Gastrocnemius medialis (tissue), 4 donors: ENCODE measurements at regions not wholly inside any gene's neighbourhood (a gene's known extent, or its start where the extent isn't known, plus 50 kb on each side); places are given as distances from the start of the nearest gene placed in this dataset.

Experiments
- ATAC-seq, 2 donors: fragments of 150-250 bp; one replicate each; pipeline ENCODE4 v1.9.1; 2016
- DNase-seq, 2 donors: peaks; one replicate each; pipeline ENCODE4 v3.0.0-alpha.2; 2019
- H3K27ac ChIP-seq, 4 donors: fragments of 200-600 bp; sonication (generic); 1 replicate in 1 of 4; 2 replicates in 3 of 4; pipeline ENCODE4 v1.5.1; 2016 to 2018; ENCODE audit warnings: mild to moderate bottlenecking in 2 of 4, moderate library complexity in 1 of 4
- H3K27me3 ChIP-seq, 3 donors: fragments of 200-600 bp; sonication (generic) in 2 of 3; 1 replicate in 1 of 3; 2 replicates in 2 of 3; pipeline versions ENCODE4 v1.5.1 to v1.6.0; 2016 to 2019; ENCODE audit warnings: mild to moderate bottlenecking in 1 of 3, moderate library complexity in 1 of 3
- H3K36me3 ChIP-seq, 2 donors: fragments of 200-600 bp; sonication (generic) in 1 of 2; one replicate each; pipeline ENCODE4 v1.5.1; 2017 to 2018
- H3K4me1 ChIP-seq, 2 donors: fragments of 200-600 bp; sonication (generic) in 1 of 2; one replicate each; pipeline ENCODE4 v1.5.1; 2016 to 2017; ENCODE audit warnings: mild to moderate bottlenecking in 2 of 2
- H3K4me3 ChIP-seq, 4 donors: fragments of 200-600 bp; sonication (generic) in 3 of 4; 1 replicate in 1 of 4; 2 replicates in 3 of 4; pipeline ENCODE4 v1.5.1; 2016 to 2019; ENCODE audit warnings: mild to moderate bottlenecking in 2 of 4
- H3K9me3 ChIP-seq, 3 donors: fragments of 200-600 bp; sonication (generic) in 2 of 3; 1 replicate in 1 of 3; 2 replicates in 2 of 3; pipeline ENCODE4 v1.5.1; 2016 to 2019
- POLR2A ChIP-seq, 2 donors: fragments of 450-650 bp; IDR thresholded peaks; one replicate each; pipeline ENCODE4 v1.6.1; 2017; ENCODE audit warnings: antibody characterized with exemption in 2 of 2, mild to moderate bottlenecking in 2 of 2, moderate library complexity in 2 of 2
- in situ Hi-C, 4 donors: fragments of 200-750 bp; cut with MboI; loops; one replicate each; pipeline versions ENCODE4 v1.15.0 to v1.8.0; 2017; ENCODE audit warnings: low sequenced_read_pairs in 4 of 4
- intact Hi-C: fragments of 100-400 bp; cut with DNase I; formaldehyde crosslinking; loops from one replicate; pipeline ENCODE4 v1.15.1; 2023; ENCODE audit warnings: low total_unique reads
- TF ChIP-seq, protein P1 (sequence below), 5 experiments: fragments of 450-650 bp in 3 of 5; fragments of 200-600 bp in 2 of 5; sonication (generic) in 2 of 5; IDR thresholded peaks in 4 of 5; conservative IDR thresholded peaks in 1 of 5; 1 replicate in 4 of 5; 2 replicates in 1 of 5; pipeline ENCODE4 v1.5.1; 2016 to 2019; ENCODE audit warnings: antibody characterized with exemption in 5 of 5, mild to moderate bottlenecking in 3 of 5, moderate library complexity in 3 of 5

DNA sequence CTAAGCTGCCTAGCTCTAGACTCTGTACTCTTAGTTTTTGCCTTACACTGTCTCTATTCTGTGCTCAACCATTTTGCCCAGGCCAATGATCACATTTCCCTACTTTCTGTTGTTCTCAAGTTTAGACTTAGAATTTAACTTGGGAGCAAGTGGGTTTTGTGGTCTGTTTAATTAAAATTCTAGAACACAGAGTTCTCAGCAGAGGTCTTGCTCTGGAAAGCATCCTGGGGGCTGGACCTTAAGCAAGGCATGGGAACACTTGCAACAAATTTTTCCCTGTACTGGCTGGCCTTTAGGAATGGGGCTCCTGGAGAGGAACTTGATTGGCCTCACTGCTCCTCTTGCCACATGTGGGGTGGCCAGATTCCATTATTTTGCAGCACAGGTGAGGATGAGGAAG is 236.3 kb upstream of the LRTM1 start:
- ATAC-seq (no peak), DNase-seq (no peak)
- Histone ChIP-seq H3K27ac (no peak overlapping the region), H3K4me3 (no peak overlapping the region), H3K4me1 (no peaks in the 10 kb centered on the region), H3K36me3 (no peaks in the 10 kb centered on the region), H3K9me3 (no peaks in the 10 kb centered on the region), H3K27me3 (no peaks in the 10 kb centered on the region)
- in situ Hi-C loops, result no loop called here
- intact Hi-C loops, result no loop called here
- TF ChIP-seq, protein P1, sequence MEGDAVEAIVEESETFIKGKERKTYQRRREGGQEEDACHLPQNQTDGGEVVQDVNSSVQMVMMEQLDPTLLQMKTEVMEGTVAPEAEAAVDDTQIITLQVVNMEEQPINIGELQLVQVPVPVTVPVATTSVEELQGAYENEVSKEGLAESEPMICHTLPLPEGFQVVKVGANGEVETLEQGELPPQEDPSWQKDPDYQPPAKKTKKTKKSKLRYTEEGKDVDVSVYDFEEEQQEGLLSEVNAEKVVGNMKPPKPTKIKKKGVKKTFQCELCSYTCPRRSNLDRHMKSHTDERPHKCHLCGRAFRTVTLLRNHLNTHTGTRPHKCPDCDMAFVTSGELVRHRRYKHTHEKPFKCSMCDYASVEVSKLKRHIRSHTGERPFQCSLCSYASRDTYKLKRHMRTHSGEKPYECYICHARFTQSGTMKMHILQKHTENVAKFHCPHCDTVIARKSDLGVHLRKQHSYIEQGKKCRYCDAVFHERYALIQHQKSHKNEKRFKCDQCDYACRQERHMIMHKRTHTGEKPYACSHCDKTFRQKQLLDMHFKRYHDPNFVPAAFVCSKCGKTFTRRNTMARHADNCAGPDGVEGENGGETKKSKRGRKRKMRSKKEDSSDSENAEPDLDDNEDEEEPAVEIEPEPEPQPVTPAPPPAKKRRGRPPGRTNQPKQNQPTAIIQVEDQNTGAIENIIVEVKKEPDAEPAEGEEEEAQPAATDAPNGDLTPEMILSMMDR (IDR thresholded peaks at IDR 0.05 in 4 of 5, conservative IDR thresholded peaks at IDR 0.05 in 1 of 5), result no peak
- no peak for TF ChIP-seq POLR2A (IDR thresholded peaks at IDR 0.05)

DNA sequence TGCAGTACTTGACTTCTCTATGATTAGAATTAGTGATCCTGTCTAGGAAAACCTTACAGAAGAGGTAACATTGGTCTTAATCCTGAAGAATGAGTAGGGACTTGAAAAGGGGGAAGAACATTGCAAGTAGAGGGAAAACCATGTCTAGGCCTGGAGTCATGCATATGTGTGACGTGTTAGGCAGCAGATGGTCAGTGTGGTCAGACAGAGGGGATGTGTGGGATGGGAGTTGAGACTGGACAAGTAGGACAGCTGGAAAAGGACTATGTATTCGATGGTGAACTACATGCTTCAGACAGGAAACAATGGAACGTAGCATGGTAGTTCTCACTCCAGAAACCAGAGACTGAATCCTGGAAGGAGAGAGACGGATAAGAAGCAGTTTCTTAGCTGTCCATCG is 235.6 kb upstream of the LRTM1 start:
- no peak for TF ChIP-seq POLR2A (IDR thresholded peaks at IDR 0.05)
- TF ChIP-seq, protein P1 (IDR thresholded peaks at IDR 0.05 in 4 of 5, conservative IDR thresholded peaks at IDR 0.05 in 1 of 5), result no peak
- Histone ChIP-seq H3K9me3 (no peaks in the 10 kb centered on the region), H3K36me3 (no peaks in the 10 kb centered on the region), H3K27ac (no peak overlapping the region), H3K27me3 (no peaks in the 10 kb centered on the region), H3K4me3 (no peak overlapping the region), H3K4me1 (no peaks in the 10 kb centered on the region)
- DNase-seq, result no peak
- in situ Hi-C loops (no loop called here), intact Hi-C loops (no loop called here)
- ATAC-seq, result no peak

DNA sequence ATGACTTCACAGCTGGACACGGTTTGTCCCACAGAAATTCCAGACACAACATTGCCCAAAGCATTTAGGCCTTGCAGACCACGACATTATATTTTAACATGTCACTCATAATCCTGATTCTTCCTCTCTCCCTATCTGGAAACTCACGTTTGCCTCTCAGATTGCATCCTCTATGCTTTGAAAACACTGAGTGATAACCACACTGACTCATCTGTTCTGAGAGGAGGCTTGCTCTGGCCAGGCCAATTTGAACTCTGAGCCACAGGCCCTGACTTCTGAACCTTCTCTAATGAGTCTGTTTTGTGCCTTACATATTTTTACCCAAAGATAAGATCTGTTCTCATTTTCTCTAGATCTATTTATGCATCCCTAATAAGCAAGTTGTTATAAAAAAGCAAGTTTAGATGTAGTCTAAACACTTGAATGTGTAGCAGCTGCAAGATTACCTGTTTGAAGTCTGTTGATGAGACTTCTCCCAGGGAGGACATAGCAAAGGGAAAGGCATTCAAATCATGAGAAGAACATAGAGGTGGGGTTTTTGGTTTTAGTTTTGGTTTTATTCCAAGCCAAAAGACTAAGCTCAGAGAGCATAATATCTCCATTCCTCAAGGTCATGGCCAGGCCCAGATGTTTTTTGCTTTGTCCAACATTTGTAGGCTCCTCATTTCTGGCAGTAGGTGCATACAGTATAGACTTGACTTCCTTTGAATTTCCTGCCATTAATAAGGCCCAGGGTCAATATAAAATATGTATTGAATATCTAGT is 234.4 kb upstream of the LRTM1 start:
- ATAC-seq (no peak), DNase-seq (no peak)
- Histone ChIP-seq H3K9me3 (no peaks in the 10 kb centered on the region), H3K4me1 (no peaks in the 10 kb centered on the region), H3K27me3 (no peaks in the 10 kb centered on the region), H3K36me3 (no peaks in the 10 kb centered on the region), H3K27ac (no peak overlapping the region), H3K4me3 (no peak overlapping the region)
- intact Hi-C loops (no loop called here), in situ Hi-C loops (no loop called here)
- TF ChIP-seq, protein P1 (IDR thresholded peaks at IDR 0.05 in 4 of 5, conservative IDR thresholded peaks at IDR 0.05 in 1 of 5), result no peak
- no peak for TF ChIP-seq POLR2A (IDR thresholded peaks at IDR 0.05)

DNA sequence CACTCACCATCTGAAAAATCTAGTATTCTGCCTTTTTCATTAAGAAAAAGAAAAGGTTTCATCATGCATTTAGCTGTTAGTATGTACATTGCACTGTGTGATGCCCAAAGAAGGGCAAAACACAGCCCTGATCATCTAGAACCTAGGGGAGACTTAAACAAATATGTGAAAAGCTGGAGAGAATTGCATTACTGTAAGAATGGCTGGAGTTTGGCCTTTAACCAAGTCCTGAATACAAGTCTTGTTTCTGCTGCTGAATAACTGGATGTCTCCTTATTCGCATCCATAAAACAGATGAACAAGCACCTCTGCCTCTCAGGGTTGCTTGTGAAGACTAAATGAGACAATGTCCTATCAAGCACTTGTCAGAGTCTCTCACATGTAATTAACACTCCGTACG is 233.4 kb upstream of the LRTM1 start:
- ATAC-seq, result no peak
- Histone ChIP-seq H3K36me3 (no peaks in the 10 kb centered on the region), H3K4me3 (no peak overlapping the region), H3K9me3 (no peaks in the 10 kb centered on the region), H3K27me3 (peaks cover 0 to 3% (median 2%) of the 10 kb centered on the region in 3 donors), H3K4me1 (no peaks in the 10 kb centered on the region), H3K27ac (no peak overlapping the region)
- intact Hi-C loops (no loop called here), in situ Hi-C loops (no loop called here)
- DNase-seq, result no peak
- TF ChIP-seq, protein P1 (IDR thresholded peaks at IDR 0.05 in 4 of 5, conservative IDR thresholded peaks at IDR 0.05 in 1 of 5), result no peak
- TF ChIP-seq POLR2A (IDR thresholded peaks at IDR 0.05), result no peak
